PC-3 (cell line): ENCODE measurements at regions not wholly inside any gene's neighbourhood (a gene's known extent, or its start where the extent isn't known, plus 50 kb on each side); places are given as distances from the start of the nearest gene placed in this dataset.

Experiments used
- ATAC-seq: fragments of 200-7000 bp; cut with Tn5 transposase; 2 replicates; pipeline ENCODE4 v1.9.1; 2020; ENCODE audit warnings: mild to moderate bottlenecking, moderate library complexity
- BruUV-seq: library from RNA; stranded (reverse); fragments of 400-500 nt; replicated peaks from 2 replicates; lab custom pipeline; 2021; lab: Mats Ljungman, UMichigan
- CTCF ChIA-PET: fragments of 300-600 bp; sonication (Branson Sonifier 250); formaldehyde crosslinking; loops from one replicate; lab custom pipeline; 2022; ENCODE audit warnings: antibody characterized with exemption; lab: Charles Lee
- POLR2A ChIA-PET: fragments of 300-600 bp; sonication (Branson Sonifier 250); formaldehyde crosslinking; loops from one replicate; lab custom pipeline; 2022; ENCODE audit warnings: antibody characterized with exemption; ENCODE audit not compliant: unreplicated experiment; lab: Charles Lee
- DNase-seq: peaks from one replicate; pipeline ENCODE4 v3.0.0-alpha.2; 2015
- H2AFZ ChIP-seq: fragments of 300-600 bp; sonication (generic); 2 replicates; pipeline ENCODE4 v1.6.0; 2016; ENCODE audit warnings: antibody characterized with exemption, low read length
- H3F3A ChIP-seq: fragments of 300-600 bp; sonication (generic); one replicate; pipeline ENCODE4 v1.6.0; 2017; ENCODE audit warnings: antibody characterized with exemption, low read length, control low read depth, mild to moderate bottlenecking; ENCODE audit not compliant: unreplicated experiment
- H3K27ac ChIP-seq: fragments of 300-600 bp; sonication (generic); 2 replicates; pipeline ENCODE4 v1.5.1; 2016; ENCODE audit warnings: mild to moderate bottlenecking, low read length
- H3K27me3 ChIP-seq: fragments of 300-600 bp; sonication (generic); 2 replicates; pipeline ENCODE4 v1.6.1; 2016; ENCODE audit warnings: low read length, mixed read lengths
- H3K36me3 ChIP-seq: fragments of 300-600 bp; sonication (generic); 2 replicates; pipeline ENCODE4 v1.6.1; 2016; ENCODE audit warnings: low read depth, mixed run types, low read length, mixed read lengths
- H3K4me1 ChIP-seq: fragments of 300-600 bp; sonication (generic); 2 replicates; pipeline ENCODE4 v1.5.1; 2016; ENCODE audit warnings: low read length; ENCODE audit not compliant: insufficient read depth
- H3K4me2 ChIP-seq: fragments of 300-600 bp; sonication (generic); 2 replicates; pipeline ENCODE4 v1.6.0; 2016; ENCODE audit warnings: low read length
- H3K4me3 ChIP-seq: fragments of 300-600 bp; sonication (generic); 2 replicates; pipeline ENCODE4 v1.5.1; 2016; ENCODE audit warnings: mild to moderate bottlenecking, low read length, mixed read lengths
- H3K79me2 ChIP-seq: fragments of 300-600 bp; sonication (generic); 2 replicates; pipeline ENCODE4 v1.6.1; 2017; ENCODE audit warnings: low read length, mixed read lengths
- H3K9ac ChIP-seq: fragments of 300-600 bp; sonication (generic); 2 replicates; pipeline ENCODE4 v1.6.0; 2016; ENCODE audit warnings: mild to moderate bottlenecking, low read length
- H3K9me2 ChIP-seq: fragments of 300-600 bp; sonication (generic); replicated peaks from 2 replicates; pipeline ENCODE4 v1.6.1; 2016; ENCODE audit warnings: mixed run types, low read length, mixed read lengths
- H3K9me3 ChIP-seq: fragments of 300-600 bp; sonication (generic); 2 replicates; pipeline ENCODE4 v1.6.1; 2016; ENCODE audit warnings: low read length, mixed read lengths
- H4K20me1 ChIP-seq: fragments of 300-600 bp; sonication (generic); 2 replicates; pipeline ENCODE4 v1.6.1; 2016; ENCODE audit warnings: low read length, mixed read lengths
- CTCF ChIP-seq: fragments of 300-600 bp; sonication (generic); conservative IDR thresholded peaks from 2 replicates; pipeline ENCODE4 v1.5.1; 2017; ENCODE audit warnings: antibody characterized with exemption, low read depth, mild to moderate bottlenecking, low read length
- EZH2 ChIP-seq: fragments of 300-600 bp; sonication (generic); IDR thresholded peaks from one replicate; pipeline ENCODE4 v1.6.1; 2017; ENCODE audit warnings: antibody characterized with exemption, mild to moderate bottlenecking, low read length; ENCODE audit not compliant: unreplicated experiment
- EZH2phosphoT487 ChIP-seq: fragments of 300-600 bp; sonication (generic); IDR thresholded peaks from 2 replicates; pipeline ENCODE4 v1.6.1; 2018; ENCODE audit warnings: mild to moderate bottlenecking, antibody characterized with exemption, low read length, borderline replicate concordance
- intact Hi-C: fragments of 100-400 bp; cut with micrococcal nuclease; formaldehyde crosslinking; loops from 2 replicates; pipeline ENCODE4 v1.9.0; 2023

DNA sequence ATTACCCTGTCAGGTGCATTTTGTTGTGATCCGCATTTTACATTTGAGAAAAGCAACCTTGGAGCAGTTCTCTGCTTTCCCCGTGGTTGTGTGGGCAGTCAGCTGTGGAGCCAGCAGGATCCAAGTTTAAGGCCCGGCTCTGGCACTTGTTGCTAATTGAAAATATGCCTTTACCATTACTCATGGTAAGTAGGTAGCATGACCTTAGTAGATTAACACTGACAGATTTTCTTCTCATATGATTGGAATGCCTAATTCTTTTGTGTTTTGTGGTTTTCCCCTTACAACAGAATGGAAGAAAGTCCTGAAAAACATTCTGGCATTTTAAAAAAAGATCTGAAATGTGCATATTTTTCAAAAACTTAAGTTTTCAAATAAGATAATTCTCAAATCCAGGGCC, 246.5 kb upstream of the LRRN1 start:
- no peaks in the 10 kb centered on the region for H3K9me2 ChIP-seq
- H3F3A ChIP-seq = no peaks in the 10 kb centered on the region
- no peaks in the 10 kb centered on the region for H3K27me3 ChIP-seq
- H3K4me3 ChIP-seq = no peak overlapping the region
- H3K9me3 ChIP-seq = peaks cover 43% of the 10 kb centered on the region
- DNase-seq = no peak
- no peak overlapping the region for H2AFZ ChIP-seq
- intact Hi-C loops = no loop called here
- H3K27ac ChIP-seq = no peak overlapping the region
- H3K79me2 ChIP-seq = no peaks in the 10 kb centered on the region
- CTCF ChIA-PET = no interaction called here
- H3K4me2 ChIP-seq = no peak overlapping the region
- ATAC-seq = no peak
- TF ChIP-seq EZH2phosphoT487 (no peak), EZH2 (no peak), CTCF (no peak)
- POLR2A ChIA-PET = no interaction called here
- no TSS peak for BruUV-seq
- no peaks in the 10 kb centered on the region for H3K36me3 ChIP-seq
- H3K4me1 ChIP-seq = no peaks in the 10 kb centered on the region
- no peak overlapping the region for H3K9ac ChIP-seq
- no peaks in the 10 kb centered on the region for H4K20me1 ChIP-seq

- H3K4me3 ChIP-seq = no peak overlapping the region
- H3K4me1 ChIP-seq = no peaks in the 10 kb centered on the region
- H3K27ac ChIP-seq = no peak overlapping the region
- TF ChIP-seq EZH2 (no peak), EZH2phosphoT487 (no peak), CTCF (no peak)
- no peak overlapping the region for H3K4me2 ChIP-seq
- H3K27me3 ChIP-seq = no peaks in the 10 kb centered on the region
- H3K79me2 ChIP-seq = no peaks in the 10 kb centered on the region
- intact Hi-C loops = no loop called here
- no peaks in the 10 kb centered on the region for H3K9me2 ChIP-seq
- POLR2A ChIA-PET = no interaction called here
- H3K9ac ChIP-seq = no peak overlapping the region
- H4K20me1 ChIP-seq = no peaks in the 10 kb centered on the region
- no peak for ATAC-seq
- H3K36me3 ChIP-seq = no peaks in the 10 kb centered on the region
- CTCF ChIA-PET = no interaction called here
- no peak for DNase-seq
- H3F3A ChIP-seq = no peaks in the 10 kb centered on the region
- BruUV-seq = no TSS peak
- peaks cover 44% of the 10 kb centered on the region for H3K9me3 ChIP-seq
- H2AFZ ChIP-seq = no peak overlapping the region
Observed at GRCh38 chr3:3551981-3552380, 247.2 kb upstream of the LRRN1 start.

DNA sequence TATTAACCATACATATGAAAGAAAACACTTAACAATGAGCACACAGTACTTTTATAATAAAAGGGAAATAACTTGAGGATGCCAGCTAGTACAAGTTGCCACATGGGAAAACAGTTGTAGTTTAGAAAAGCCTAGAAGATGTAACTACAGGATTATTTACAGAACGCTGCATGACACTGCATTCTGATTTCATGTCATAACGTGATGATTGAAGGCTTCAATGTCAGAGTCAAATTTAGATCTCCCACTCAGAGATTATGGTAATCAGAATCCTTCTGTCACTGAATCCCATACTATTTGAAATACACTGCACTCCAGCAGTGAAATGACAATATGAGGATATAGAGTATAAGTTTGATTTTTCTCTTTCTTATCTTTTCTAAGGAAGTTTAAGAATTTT, 253.9 kb upstream of the LRRN1 start:
- BruUV-seq = no TSS peak
- no peaks in the 10 kb centered on the region for H3K9me2 ChIP-seq
- H3K4me2 ChIP-seq = no peak overlapping the region
- H2AFZ ChIP-seq = no peak overlapping the region
- no peaks in the 10 kb centered on the region for H3K27me3 ChIP-seq
- DNase-seq (no peak), ATAC-seq (no peak)
- no peaks in the 10 kb centered on the region for H4K20me1 ChIP-seq
- intact Hi-C loops = no loop called here
- H3K27ac ChIP-seq = no peak overlapping the region
- no peaks in the 10 kb centered on the region for H3K4me1 ChIP-seq
- TF ChIP-seq CTCF (no peak), EZH2phosphoT487 (no peak), EZH2 (no peak)
- no peaks in the 10 kb centered on the region for H3K79me2 ChIP-seq
- peaks cover 35% of the 10 kb centered on the region for H3K9me3 ChIP-seq
- CTCF ChIA-PET = no interaction called here
- POLR2A ChIA-PET = no interaction called here
- no peak overlapping the region for H3K4me3 ChIP-seq
- no peak overlapping the region for H3K9ac ChIP-seq
- H3F3A ChIP-seq = no peaks in the 10 kb centered on the region
- H3K36me3 ChIP-seq = no peaks in the 10 kb centered on the region
